Gastrocnemius medialis (tissue), 4 donors: ENCODE measurements at regions not wholly inside any gene's neighbourhood (a gene's known extent, or its start where the extent isn't known, plus 50 kb on each side); places are given as distances from the start of the nearest gene placed in this dataset.
"Not testable (repeated sequence)": the region's sequence is repeated elsewhere in the genome, so short reads cannot be mapped to it uniquely, and the experiment has no call there.

Experiments
- ATAC-seq, 2 donors: fragments of 150-250 bp; one replicate each; pipeline ENCODE4 v1.9.1; 2016
- DNase-seq, 2 donors: peaks; one replicate each; pipeline ENCODE4 v3.0.0-alpha.2; 2019
- H3K27ac ChIP-seq, 4 donors: fragments of 200-600 bp; sonication (generic); 1 replicate in 1 of 4; 2 replicates in 3 of 4; pipeline ENCODE4 v1.5.1; 2016 to 2018; ENCODE audit warnings: mild to moderate bottlenecking in 2 of 4, moderate library complexity in 1 of 4
- H3K27me3 ChIP-seq, 3 donors: fragments of 200-600 bp; sonication (generic) in 2 of 3; 1 replicate in 1 of 3; 2 replicates in 2 of 3; pipeline versions ENCODE4 v1.5.1 to v1.6.0; 2016 to 2019; ENCODE audit warnings: mild to moderate bottlenecking in 1 of 3, moderate library complexity in 1 of 3
- H3K36me3 ChIP-seq, 2 donors: fragments of 200-600 bp; sonication (generic) in 1 of 2; one replicate each; pipeline ENCODE4 v1.5.1; 2017 to 2018
- H3K4me1 ChIP-seq, 2 donors: fragments of 200-600 bp; sonication (generic) in 1 of 2; one replicate each; pipeline ENCODE4 v1.5.1; 2016 to 2017; ENCODE audit warnings: mild to moderate bottlenecking in 2 of 2
- H3K4me3 ChIP-seq, 4 donors: fragments of 200-600 bp; sonication (generic) in 3 of 4; 1 replicate in 1 of 4; 2 replicates in 3 of 4; pipeline ENCODE4 v1.5.1; 2016 to 2019; ENCODE audit warnings: mild to moderate bottlenecking in 2 of 4
- H3K9me3 ChIP-seq, 3 donors: fragments of 200-600 bp; sonication (generic) in 2 of 3; 1 replicate in 1 of 3; 2 replicates in 2 of 3; pipeline ENCODE4 v1.5.1; 2016 to 2019
- POLR2A ChIP-seq, 2 donors: fragments of 450-650 bp; IDR thresholded peaks; one replicate each; pipeline ENCODE4 v1.6.1; 2017; ENCODE audit warnings: antibody characterized with exemption in 2 of 2, mild to moderate bottlenecking in 2 of 2, moderate library complexity in 2 of 2
- in situ Hi-C, 4 donors: fragments of 200-750 bp; cut with MboI; loops; one replicate each; pipeline versions ENCODE4 v1.15.0 to v1.8.0; 2017; ENCODE audit warnings: low sequenced_read_pairs in 4 of 4
- intact Hi-C: fragments of 100-400 bp; cut with DNase I; formaldehyde crosslinking; loops from one replicate; pipeline ENCODE4 v1.15.1; 2023; ENCODE audit warnings: low total_unique reads
- TF ChIP-seq, protein P1 (sequence below), 5 experiments: fragments of 450-650 bp in 3 of 5; fragments of 200-600 bp in 2 of 5; sonication (generic) in 2 of 5; IDR thresholded peaks in 4 of 5; conservative IDR thresholded peaks in 1 of 5; 1 replicate in 4 of 5; 2 replicates in 1 of 5; pipeline ENCODE4 v1.5.1; 2016 to 2019; ENCODE audit warnings: antibody characterized with exemption in 5 of 5, mild to moderate bottlenecking in 3 of 5, moderate library complexity in 3 of 5

- ATAC-seq (no peak), DNase-seq (no peak)
- Histone ChIP-seq H3K4me1 (no peaks in the 10 kb centered on the region), H3K27me3 (no peaks in the 10 kb centered on the region), H3K36me3 (no peaks in the 10 kb centered on the region), H3K9me3 (no peaks in the 10 kb centered on the region), H3K4me3 (no peak overlapping the region), H3K27ac (no peak overlapping the region)
- intact Hi-C loops (no loop called here), in situ Hi-C loops (no loop called here)
- TF ChIP-seq POLR2A (IDR thresholded peaks at IDR 0.05): no peak
These were observed 112.6 kb upstream of the TNPO1 start for GRCh38 chr5:72703876-72704275.

DNA sequence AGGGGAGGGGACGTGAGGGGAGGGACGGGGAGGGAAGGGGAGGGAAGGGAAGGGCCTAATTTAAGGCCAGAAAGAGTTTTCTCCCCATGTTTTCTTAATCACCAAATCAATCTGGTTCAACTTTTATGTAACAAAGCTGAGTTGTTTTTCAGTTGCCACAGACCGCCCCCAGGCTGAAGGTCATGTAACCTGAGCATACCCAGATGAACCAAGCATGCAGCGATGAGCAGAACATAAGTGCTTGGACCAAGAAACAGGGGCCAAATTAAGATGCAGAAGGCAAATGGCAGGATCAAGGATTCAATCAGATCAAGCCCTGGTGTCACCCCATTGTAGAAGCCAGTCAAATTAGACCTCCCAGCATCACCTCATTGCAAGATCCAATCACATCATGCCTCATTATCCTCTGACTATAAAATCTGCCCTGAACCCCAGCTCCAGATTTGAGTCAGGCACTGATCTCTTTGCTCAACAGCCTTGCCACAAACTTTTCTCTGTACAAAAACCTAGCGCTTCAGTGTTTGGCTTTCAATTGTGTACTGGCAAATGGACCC, 113.5 kb upstream of the TNPO1 start:
- Histone ChIP-seq H3K27ac (no peak overlapping the region), H3K36me3 (no peaks in the 10 kb centered on the region), H3K9me3 (no peaks in the 10 kb centered on the region), H3K27me3 (no peaks in the 10 kb centered on the region), H3K4me1 (peaks cover 0 to 4% of the 10 kb centered on the region in 2 donors), H3K4me3 (no peak overlapping the region)
- no peak for ATAC-seq
- no peak for DNase-seq
- in situ Hi-C loops: no loop called here
- intact Hi-C loops: no loop called here
- TF ChIP-seq POLR2A (IDR thresholded peaks at IDR 0.05): no peak
- TF ChIP-seq, protein P1, sequence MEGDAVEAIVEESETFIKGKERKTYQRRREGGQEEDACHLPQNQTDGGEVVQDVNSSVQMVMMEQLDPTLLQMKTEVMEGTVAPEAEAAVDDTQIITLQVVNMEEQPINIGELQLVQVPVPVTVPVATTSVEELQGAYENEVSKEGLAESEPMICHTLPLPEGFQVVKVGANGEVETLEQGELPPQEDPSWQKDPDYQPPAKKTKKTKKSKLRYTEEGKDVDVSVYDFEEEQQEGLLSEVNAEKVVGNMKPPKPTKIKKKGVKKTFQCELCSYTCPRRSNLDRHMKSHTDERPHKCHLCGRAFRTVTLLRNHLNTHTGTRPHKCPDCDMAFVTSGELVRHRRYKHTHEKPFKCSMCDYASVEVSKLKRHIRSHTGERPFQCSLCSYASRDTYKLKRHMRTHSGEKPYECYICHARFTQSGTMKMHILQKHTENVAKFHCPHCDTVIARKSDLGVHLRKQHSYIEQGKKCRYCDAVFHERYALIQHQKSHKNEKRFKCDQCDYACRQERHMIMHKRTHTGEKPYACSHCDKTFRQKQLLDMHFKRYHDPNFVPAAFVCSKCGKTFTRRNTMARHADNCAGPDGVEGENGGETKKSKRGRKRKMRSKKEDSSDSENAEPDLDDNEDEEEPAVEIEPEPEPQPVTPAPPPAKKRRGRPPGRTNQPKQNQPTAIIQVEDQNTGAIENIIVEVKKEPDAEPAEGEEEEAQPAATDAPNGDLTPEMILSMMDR (IDR thresholded peaks at IDR 0.05 in 4 of 5, conservative IDR thresholded peaks at IDR 0.05 in 1 of 5): no peak

GRCh38 chr5:72702105-72702504, 114.4 kb upstream of the TNPO1 start:
- H3K4me3 ChIP-seq, H3K4me1 ChIP-seq, H3K27me3 ChIP-seq, DNase-seq, intact Hi-C loops, H3K36me3 ChIP-seq, ATAC-seq, in situ Hi-C loops, H3K27ac ChIP-seq, H3K9me3 ChIP-seq: not testable (repeated sequence)

- in situ Hi-C loops: no loop called here
- ATAC-seq (no peak), DNase-seq (no peak)
- Histone ChIP-seq H3K27ac (no peak overlapping the region), H3K4me1 (peaks cover 0 to 8% of the 10 kb centered on the region in 2 donors), H3K9me3 (no peaks in the 10 kb centered on the region), H3K36me3 (no peaks in the 10 kb centered on the region), H3K27me3 (no peaks in the 10 kb centered on the region), H3K4me3 (no peak overlapping the region)
- intact Hi-C loops: no loop called here
- TF ChIP-seq, protein P1 (IDR thresholded peaks at IDR 0.05 in 4 of 5, conservative IDR thresholded peaks at IDR 0.05 in 1 of 5): no peak
- no peak for TF ChIP-seq POLR2A (IDR thresholded peaks at IDR 0.05)
These were observed 118.0 kb upstream of the TNPO1 start for GRCh38 chr5:72698481-72698880.

DNA sequence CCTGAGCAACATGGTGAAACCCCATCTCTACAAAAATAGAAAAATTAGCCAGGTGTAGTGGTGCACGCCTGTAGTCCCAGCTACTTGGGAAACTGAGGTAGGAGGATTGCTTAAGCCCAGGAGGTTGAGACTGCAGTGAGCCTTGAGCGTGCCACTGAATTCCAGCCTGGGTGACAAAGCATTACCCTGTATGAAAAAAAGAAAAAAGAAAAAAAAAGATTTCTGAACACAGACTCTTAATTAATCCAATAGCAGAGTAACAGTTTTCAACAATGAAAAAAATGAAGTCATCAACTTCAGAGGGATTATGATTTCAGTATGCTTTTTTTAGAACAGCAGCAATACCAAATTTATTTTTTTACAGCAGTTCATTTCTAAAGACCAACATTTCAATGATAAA, 118.8 kb upstream of the TNPO1 start:
- no peak overlapping the region for H3K4me3 ChIP-seq
- no peaks in the 10 kb centered on the region for H3K9me3 ChIP-seq
- no peak for ATAC-seq
- no peaks in the 10 kb centered on the region for H3K36me3 ChIP-seq
- intact Hi-C loops (no loop called here), in situ Hi-C loops (no loop called here)
- TF ChIP-seq POLR2A (IDR thresholded peaks at IDR 0.05): no peak
- TF ChIP-seq, protein P1 (IDR thresholded peaks at IDR 0.05 in 4 of 5, conservative IDR thresholded peaks at IDR 0.05 in 1 of 5): no peak
- no peaks in the 10 kb centered on the region for H3K27me3 ChIP-seq
- no peak for DNase-seq
- no peak overlapping the region for H3K27ac ChIP-seq
- H3K4me1 ChIP-seq: peaks cover 0 to 8% of the 10 kb centered on the region in 2 donors

- no peaks in the 10 kb centered on the region for H3K36me3 ChIP-seq
- H3K4me1 ChIP-seq: peaks cover 0 to 8% of the 10 kb centered on the region in 2 donors
- no peaks in the 10 kb centered on the region for H3K27me3 ChIP-seq
- DNase-seq: no peak
- ATAC-seq: no peak
- in situ Hi-C loops: no loop called here
- H3K9me3 ChIP-seq: no peaks in the 10 kb centered on the region
- H3K27ac ChIP-seq: no peak overlapping the region
- no peak overlapping the region for H3K4me3 ChIP-seq
- intact Hi-C loops: no loop called here
- no peak for TF ChIP-seq POLR2A (IDR thresholded peaks at IDR 0.05)
- TF ChIP-seq, protein P1 (IDR thresholded peaks at IDR 0.05 in 4 of 5, conservative IDR thresholded peaks at IDR 0.05 in 1 of 5): no peak
These were observed 120.8 kb upstream of the TNPO1 start for GRCh38 chr5:72695659-72696058.
